ENCODE measurements at regions not wholly inside any gene's neighbourhood (a gene's known extent, or its start where the extent isn't known, plus 50 kb on each side); places are given as distances from the start of the nearest gene placed in this dataset.

DNA sequence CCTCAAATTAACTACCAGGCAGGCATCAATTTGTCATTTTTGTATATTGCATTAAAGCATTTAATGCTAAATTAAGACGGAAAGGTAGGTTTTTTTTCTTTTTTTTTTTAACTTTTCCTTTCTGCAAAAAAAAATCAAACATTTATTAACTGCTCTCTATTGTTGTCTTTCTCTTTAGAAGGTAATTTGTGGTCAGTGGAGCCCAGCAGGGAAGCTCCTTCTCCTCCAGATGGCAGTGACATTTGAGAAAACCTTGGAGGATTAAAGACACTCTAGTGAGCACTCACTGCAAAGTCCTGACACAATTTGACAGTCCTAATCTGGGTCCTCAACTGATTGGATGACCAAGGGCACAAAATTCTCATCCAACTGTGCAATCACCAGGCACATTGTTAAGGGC is 102.4 kb downstream of the SLIT2 start:
- TF ChIP-seq, protein P1, sequence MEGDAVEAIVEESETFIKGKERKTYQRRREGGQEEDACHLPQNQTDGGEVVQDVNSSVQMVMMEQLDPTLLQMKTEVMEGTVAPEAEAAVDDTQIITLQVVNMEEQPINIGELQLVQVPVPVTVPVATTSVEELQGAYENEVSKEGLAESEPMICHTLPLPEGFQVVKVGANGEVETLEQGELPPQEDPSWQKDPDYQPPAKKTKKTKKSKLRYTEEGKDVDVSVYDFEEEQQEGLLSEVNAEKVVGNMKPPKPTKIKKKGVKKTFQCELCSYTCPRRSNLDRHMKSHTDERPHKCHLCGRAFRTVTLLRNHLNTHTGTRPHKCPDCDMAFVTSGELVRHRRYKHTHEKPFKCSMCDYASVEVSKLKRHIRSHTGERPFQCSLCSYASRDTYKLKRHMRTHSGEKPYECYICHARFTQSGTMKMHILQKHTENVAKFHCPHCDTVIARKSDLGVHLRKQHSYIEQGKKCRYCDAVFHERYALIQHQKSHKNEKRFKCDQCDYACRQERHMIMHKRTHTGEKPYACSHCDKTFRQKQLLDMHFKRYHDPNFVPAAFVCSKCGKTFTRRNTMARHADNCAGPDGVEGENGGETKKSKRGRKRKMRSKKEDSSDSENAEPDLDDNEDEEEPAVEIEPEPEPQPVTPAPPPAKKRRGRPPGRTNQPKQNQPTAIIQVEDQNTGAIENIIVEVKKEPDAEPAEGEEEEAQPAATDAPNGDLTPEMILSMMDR (conservative IDR thresholded peaks at IDR 0.05; ENCODE audit: low read depth, low read length): no peak
- no peak for TF ChIP-seq EZH2 (IDR thresholded peaks at IDR 0.05; ENCODE audit: low read length, unreplicated experiment)
- TF ChIP-seq EZH2phosphoT487 (IDR thresholded peaks at IDR 0.05; ENCODE audit: borderline replicate concordance, low read length): no peak
